ENCODE measurements at regions not wholly inside any gene's neighbourhood (a gene's known extent, or its start where the extent isn't known, plus 50 kb on each side); places are given as distances from the start of the nearest gene placed in this dataset.
A peak's percentile ranks its signal among the peaks of the same experiment; 100 is the strongest.
"Not testable (repeated sequence)": the region's sequence is repeated elsewhere in the genome, so short reads cannot be mapped to it uniquely, and the experiment has no call there.

DNA sequence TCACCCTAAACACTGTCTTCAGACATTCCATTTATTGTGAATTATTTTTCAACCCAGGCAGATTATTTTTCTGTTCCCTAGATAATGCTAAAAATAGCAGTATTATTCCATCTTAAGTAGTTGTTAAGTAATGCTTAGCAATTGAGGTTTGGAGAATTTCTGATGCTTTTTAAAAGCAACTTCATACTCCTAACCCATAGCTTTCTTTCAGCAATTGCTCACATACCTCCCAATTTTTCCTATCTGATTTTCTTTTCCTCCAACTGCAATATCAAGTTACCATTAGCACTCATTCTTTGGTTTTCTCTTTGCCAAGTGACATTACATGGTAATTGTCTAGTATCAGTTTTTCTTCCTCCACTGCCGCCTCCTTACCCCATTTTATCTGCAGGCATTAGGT lies 104.7 kb downstream of the GPR85 start:
- no peak for DNase-seq

DNA sequence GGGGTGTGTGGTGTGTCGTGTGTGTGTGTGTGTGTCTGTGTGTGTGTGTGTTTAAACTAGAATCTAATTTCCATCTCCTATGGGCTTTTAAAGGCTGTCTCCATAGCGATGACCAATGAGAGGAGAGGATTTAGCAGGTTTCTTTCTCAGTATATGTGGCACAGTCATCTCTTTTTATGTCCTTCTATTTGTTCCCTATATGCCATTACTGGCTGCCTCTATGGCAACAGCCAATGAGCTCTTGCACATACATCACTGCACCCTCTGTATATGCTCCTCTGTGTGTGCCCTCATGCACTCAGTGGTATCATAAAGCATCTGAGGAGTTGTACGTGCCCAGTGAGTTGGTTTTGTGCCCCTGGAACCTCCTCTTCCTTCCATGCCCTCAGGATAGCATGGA lies 107.6 kb downstream of the GPR85 start:
- not testable (repeated sequence) for DNase-seq

DNA sequence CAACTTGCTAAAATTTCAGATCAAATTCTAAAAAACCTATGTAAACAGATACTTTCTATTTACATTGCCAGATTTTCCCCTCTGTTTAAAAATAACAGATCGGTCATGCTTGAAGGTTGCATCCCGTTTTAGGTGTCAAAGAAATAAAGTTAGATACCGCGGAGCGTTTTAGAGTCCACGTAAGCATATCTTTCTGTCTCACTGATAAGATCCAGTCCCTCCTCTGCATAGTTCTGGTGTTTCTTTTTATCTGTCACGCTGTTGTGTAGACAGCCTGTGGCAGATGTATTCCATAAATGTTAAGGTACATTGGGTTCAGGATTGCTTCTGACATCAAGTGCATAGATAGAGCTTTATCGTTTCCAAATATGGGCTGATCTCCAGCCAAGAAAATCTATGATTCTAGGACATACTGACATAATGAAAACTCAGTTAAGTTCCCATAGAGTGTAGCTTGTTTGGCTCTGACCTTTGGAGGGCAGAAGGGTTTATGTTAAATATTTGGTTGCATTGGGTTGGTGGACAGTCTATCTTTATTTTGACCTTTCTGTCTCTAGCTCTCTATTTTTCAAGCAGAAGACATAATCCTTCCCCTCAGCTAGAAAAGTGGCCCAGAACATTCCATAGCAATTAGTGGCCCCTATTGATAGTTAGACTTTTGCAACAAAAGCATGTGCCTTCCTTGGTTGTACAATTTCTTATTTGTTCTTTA lies 109.2 kb downstream of the GPR85 start:
- DNase-seq: not testable (repeated sequence)

DNA sequence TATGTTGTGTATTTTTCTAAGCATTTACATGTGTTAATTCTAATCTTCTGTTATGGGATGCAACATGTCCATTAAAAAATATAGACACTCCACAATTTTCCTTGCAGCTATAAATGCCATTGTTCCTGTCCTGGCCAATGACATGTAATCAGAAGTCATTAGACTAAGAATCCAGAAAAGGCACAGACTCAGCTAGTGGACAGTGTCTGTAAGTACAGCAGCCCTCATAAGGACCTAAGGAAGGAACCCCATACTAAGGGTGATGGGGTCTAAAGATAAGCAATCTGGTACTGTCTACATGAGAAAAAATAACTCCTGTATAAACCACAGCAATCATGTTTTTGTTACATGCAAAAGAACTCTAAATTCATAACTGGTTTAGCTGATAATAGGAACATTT lies 115.9 kb downstream of the GPR85 start:
- DNase-seq: no peak

DNA sequence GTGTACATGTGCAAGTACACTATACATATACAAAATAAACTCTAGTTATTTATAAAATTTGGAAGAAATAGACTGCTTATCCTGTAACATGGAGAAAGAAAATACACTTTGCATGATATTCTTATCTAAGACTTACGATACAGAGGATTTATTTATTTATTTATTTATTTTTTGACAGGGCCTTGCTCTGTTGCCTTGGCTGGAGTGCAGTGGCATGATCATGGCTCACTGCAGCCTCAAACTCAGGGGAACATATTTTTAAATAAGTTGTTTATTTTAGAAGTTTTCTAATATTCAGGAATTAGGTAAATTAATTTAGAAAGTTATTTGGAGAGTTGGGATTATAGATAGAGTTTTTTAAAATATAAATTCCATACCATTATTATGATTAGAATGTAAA lies 116.7 kb downstream of the GPR85 start:
- no peak for DNase-seq

DNA sequence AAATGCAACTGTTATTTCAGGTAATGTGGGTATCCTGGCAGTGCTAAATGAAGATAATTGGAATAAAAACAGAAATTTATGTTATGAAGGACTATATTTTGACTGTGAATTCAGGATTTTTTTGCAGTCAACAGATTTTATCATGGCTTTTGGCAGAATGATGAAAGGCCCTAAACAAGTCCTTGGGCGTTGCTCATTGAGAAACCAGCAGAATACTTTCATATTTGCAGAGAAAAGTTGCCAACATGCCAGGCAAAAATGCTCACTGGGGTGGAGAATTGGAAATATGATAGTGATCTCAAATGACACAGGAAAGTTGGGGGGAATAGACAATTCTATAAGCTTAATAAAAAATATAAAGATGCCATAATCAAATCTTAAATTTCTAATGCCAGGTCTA lies 121.1 kb downstream of the GPR85 start:
- DNase-seq: no peak

DNA sequence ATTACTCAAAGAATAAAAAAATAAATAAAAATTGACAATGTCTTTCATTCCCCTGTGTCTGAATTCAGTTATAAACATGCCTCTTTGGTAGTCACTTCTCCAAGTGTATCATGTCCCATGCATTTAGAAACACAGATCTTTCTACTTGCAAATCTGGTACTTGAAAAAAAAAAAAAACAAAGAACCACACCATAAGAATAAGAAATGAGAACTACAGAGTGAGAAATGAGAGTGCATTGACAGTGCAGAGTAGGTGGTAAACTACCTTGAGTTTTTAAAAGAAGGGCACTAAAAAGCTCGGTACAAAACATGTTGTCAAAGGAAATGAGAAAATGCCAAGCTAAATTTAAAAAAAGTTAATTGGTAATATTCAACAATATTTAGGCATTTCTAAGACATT lies 123.0 kb downstream of the GPR85 start:
- no peak for DNase-seq

DNA sequence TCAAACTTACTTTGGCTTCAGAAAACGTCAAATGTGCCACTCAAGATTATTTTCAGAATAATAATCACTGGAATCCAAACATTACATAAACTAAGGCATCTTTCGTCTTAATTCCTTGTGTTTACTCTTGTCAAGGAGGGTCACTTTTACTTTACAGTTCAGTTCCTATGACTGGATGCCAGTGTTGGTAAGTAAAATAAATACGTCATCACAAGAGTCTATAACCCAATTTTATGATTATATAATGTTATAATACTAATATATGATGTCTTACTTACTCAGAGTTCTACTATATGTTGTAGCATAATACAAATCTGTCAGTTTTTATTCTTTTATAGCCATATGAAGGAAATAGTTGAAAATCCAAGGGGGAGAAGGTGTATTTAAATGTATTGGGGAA lies 123.8 kb downstream of the GPR85 start:
- no peak for DNase-seq

DNA sequence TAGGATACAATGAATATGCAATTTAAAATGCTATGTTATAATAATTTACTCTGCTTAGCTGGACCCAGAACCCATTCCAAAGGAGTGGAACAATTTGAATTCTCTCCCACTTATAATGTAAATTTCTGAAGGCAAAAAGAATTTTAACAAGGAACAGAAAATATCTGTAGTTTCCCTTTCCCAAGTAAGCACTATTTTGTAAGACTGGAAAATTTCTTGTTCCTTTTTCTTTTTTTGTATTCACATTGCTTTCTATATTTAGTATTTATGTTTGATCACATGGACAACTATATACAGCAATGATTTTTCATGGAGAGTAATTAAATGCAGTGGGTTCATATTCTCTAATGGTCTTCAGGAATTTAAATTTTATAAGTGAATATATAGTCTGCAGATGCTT lies 127.4 kb downstream of the GPR85 start:
- no peak for DNase-seq

DNA sequence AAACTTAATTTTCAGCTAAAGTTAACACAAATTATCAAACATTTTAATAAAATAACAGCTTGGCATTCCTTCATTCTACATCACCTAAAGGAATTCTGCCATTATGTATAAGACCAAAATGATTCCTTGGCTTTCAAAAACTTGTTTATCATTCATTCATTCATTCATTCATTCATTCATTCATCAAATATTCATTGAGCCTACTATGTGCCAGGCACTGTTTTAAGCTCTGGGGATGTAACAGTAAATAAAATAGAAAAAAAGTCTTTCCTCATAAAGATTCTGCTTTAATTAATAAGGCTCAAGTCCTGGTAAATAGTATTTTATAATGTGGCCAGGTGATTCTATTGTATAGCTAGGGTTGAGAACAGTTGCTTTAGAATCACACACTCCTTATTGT lies 127.9 kb downstream of the GPR85 start:
- no peak for DNase-seq

DNA sequence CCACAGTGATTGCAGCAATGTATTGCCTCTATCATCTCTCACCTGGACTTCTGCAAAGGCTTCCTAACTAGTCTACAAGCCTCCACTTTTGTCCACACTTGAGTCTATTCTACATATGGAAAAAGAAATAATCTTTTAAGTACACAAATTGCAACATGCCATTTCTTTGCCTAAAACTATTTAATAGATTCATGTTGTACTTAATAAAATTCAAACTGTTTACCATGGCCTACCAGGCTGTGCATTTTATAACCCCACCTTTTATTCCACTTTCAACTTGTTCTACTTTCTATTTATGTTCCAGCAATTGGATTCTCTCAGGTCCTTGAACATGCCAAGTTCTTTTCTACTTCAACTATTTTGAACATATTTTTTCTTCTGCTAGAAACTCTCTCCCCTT lies 128.7 kb downstream of the GPR85 start:
- no peak for DNase-seq

DNA sequence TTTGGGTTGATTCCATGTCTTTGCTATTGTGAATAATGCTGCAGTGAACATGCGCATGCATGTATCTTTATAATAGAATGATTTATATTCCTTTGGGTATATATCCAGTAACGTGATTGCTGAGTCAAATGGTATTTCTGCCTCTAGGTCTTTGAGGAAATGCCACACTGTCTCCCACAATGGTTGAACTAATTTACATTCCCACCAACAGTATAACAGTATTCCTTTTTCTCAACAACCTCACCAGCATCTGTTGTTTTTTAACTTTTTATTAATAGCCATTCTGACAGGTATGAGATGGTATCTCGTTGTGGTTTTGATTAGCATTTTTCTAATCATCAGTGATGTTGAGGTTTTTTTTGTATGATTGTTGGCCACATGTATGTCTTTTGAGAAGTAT lies 133.6 kb downstream of the GPR85 start:
- DNase-seq: not testable (repeated sequence)

DNA sequence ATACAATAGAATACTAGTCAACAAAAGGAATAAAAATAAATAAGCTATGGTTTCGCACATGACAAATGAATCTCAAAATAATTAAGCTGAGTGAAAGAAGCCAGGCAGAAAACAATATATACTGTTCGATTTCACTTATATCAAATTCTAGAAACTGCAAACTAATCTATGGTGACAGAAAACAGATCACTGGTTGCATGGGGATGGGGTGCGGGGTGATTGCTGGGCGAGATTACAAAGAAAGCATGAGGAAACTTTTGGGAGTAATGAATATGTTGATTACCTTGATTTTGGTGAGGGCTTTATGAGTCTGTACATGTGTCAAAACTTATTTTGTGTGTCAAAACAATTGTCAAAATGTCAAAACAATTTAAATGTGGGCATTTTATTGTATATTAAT lies 135.6 kb downstream of the GPR85 start:
- DNase-seq: no peak

DNA sequence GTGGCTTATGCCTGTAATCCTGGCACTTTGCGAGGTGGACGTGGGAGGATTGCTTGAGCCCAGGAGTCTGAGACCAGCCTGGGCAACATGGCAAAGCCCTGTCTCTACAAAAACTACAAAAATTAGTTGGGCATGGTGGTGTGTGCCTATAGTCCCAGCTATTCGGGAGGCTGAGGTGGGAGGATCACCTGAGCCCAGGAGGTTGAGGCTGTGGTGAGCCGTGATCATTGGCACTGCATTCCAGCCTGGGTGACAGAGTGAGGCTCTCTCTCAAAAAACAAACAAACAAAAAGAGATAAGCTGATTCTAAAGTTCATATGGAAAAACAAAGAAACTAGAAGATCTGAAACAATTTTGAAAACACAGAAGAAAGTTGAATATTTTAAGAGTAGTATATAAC lies 136.9 kb downstream of the GPR85 start:
- not testable (repeated sequence) for DNase-seq

DNA sequence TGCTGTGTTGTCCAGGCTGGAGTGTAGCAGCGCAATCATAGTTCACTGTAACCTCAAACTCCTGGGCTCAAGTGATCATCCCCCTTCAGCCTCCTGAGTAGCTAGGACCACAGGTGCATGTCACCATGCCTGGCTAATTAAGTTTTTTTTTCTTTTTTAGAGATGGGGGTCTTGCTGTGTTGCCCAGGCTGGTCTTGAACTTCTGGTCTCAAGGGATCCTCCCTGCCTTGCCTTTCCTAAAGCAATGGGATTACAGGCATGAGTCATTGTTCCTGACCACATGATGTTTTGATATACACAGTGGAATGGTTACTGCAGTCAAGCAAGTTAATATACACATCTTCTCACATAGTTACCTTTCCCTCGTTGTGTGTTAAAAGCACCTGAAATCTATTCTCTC lies 140.3 kb downstream of the GPR85 start:
- no peak for DNase-seq

DNA sequence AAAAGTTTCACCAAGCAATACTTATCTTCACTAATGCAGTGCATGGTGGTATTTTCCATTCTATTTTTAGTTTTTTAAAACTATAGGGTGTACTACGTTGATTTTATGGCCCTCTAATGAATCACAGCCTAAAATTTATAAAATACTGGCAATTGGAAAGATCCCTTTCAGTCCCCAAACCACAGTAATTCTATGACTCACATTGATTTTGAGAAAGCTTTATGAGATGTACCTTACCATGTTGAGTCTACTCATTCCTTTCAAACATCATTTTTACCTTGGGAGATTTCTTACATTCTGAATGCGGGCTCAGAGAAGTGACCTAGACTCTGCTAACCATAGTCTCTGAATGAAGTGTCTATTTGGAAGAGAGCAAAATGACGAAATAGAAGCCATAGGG lies 141.6 kb downstream of the GPR85 start:
- no peak for DNase-seq

DNA sequence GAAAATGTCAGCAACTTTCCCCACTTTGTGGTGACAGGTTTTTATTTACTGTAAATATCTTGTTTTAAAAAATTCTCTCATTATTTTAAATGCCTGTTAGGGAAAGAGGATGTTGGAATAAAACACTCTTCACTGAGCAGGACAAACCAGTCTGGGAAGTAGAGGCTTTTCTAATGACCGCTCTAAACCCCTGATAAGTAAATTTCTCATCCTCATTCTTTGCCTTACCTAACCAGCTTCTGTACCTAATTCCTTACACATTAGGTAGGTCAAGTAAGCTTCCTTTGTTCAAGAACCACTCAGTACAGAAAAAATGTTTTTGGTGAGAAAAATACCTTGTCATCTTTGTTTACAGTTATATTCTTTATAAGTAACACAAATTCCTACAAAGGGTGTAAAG lies 143.6 kb downstream of the GPR85 start:
- DNase-seq: no peak

DNA sequence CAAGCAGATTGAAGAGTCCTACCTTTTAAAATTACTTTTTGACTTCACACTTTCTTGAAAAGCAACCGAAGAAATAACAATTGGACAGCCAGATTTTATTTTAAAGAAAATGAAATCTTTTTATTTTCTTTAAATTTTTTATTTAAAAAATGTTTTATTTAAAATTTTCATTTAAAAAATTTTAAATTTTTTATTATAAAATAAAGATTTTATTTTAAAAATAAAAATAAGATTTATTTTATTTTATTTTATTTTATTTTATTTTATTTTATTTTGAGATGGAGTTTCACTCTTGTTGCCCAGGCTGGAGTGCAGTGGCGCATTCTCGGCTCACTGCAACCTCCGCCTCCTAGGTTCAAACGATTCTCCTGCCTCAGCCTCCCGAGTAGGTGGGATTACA lies 144.5 kb downstream of the GPR85 start:
- DNase-seq: not testable (repeated sequence)

DNA sequence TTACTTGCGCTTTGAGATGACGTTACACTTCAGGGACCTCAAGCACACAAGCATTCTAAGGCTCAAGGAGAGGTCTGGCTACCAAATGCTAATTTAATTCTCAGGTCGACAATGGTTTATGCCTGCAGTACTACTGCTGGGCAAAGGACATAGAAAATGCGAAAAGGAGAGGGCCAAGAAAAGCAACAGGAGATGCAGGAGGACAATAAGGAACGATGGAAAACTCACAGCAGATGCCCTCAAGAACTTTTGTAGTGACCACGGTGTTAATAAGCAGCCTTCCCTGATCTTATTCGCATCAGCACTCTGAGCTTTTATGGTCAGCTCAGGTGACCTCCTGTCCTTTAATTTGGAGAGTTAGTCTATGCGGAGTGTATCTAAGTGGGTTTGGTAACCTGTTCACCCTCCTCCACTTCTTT lies 146.3 kb downstream of the GPR85 start:
- DNase-seq: peak; percentile 42

DNA sequence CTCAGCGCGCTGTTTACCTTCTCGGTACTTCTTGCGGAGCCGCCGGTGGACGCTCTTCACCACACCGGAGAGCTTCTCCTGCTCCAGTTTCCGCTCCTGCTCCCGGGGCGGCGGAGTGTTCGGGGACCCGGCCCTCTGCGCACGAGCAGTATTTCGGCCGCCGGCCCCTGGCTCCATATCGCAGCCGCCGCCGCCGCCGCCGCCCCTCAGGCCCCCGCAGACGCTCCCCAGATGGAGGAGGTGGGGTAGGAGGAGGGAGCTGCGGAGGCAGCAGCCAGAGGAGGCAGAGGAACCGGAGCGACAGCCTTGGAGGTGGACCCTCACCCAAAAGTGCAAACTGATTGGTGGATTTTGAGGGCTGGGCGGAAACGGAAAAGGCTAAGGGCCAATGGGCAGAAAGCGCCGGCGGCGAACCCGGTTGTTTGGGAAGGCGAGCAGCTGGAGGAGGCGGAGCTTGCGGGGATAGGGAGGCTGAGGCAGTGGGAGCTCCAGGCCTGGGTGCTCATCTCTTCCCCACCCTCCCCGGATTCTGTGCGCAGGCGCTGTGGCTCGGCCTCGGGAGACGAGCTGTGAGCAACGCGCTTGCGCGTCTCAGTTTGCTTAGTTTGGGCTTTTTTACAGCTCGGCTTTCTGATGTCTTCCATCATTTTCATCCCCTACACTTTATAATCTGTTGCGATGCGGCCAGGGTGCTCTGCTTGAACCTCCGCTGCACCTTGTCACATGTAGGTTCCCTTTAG lies 146.9 kb downstream of the GPR85 start:
- DNase-seq: peak; percentile 98

DNA sequence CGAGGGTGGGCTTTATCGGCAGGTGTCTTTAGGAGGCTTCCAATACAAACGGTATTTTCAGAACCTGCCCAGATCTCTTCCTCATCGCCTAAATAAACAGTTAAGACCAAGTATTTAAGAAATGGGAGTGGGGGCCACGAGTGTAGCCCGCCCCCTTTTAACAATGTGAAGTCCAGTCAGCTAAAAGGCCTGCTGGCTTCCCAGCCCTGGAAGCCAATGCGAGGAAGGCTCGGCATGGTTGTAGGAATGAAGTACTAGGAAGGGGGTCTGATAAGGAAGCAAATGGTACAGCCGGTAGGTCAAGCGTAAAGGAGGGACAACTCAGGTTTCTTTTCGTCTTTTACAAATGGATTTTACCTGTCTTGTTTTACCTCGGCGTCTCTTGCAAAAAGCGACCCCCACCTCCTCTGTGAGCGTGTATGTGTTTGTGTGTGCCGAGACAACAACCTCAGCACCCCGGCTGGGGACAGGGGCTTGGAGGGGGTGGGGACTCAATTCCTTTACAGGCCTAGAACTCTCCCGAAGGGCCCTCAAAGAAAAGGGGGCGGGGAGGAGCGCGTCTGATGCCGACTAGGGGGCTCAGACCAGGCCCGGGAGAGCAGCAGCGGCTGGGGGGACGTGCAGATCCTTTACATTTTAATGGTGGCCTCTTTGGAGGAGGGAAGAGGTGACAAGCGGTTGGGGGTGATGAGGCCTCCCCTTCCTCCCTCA lies 147.6 kb downstream of the GPR85 start:
- DNase-seq: no peak

DNA sequence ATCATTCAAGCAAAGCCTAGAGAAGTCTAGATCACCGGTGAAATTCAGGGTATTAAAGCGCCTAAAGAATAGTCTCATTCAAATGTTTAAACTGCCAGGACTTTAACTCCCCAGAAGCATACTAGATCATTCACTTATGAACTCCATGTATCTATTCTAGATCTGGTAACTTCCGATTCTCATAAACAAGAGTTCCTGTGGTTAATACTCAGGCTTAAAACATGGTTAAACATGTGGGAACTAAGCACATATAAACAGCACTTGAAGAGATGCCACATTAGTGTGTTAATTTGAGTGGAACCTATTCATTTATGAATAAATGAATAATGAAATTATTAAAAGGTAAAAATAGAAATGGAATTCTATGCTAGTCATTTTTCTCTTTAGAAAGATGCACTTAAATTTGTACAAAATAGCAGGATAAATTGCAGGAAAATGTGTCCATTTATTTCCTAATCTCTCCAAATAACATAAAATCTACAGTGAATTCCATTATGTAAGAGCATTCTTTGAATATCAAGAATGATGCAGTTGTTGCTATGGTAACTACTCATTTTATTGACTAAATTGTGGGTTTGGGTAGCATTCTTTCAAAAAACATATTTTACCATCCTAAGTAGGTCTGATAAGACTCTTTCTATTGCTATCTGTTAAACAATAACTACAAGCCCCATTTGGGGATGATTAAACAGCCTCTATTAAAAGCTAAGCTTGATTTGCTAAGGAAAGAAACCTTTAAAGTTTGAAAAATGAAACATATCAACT lies 147.6 kb upstream of the TMEM168 start:
- no peak for DNase-seq

DNA sequence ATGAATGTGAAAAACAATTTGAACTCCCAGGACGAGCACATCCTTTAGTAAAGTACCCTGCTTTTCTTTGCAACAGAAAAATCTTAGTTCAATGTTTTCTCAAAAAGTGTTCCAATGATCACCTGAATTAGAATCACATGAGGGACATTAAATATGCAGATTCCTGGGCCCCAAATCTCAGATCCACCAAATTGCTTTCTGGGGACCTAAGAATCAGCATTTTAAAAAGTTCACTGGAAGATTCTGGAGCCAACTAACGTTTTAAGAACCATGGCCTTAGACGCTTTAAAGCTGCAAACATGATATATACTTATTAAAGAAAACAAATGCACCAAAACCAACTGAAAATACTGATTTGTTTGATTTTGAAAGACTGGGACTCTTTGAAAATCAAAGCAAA lies 143.4 kb upstream of the TMEM168 start:
- no peak for DNase-seq
